Coronary artery (tissue), 2 donors: ENCODE measurements at regions not wholly inside any gene's neighbourhood (a gene's known extent, or its start where the extent isn't known, plus 50 kb on each side); places are given as distances from the start of the nearest gene placed in this dataset.

Experiments
- DNase-seq: peaks from one replicate; pipeline ENCODE4 v3.0.0-alpha.2; 2017; ENCODE audit warnings: low spot score
- H3K27ac ChIP-seq, 2 donors: fragments of 200-600 bp; sonication (generic); one replicate each; pipeline ENCODE4 v1.5.1; 2016 to 2019
- H3K4me3 ChIP-seq: fragments of 200-600 bp; sonication (generic); 2 replicates; pipeline ENCODE4 v1.5.1; 2016; ENCODE audit warnings: mild to moderate bottlenecking, moderate library complexity
- TF ChIP-seq, protein P1 (sequence below): fragments of 200-600 bp; sonication (generic); IDR thresholded peaks from one replicate; pipeline ENCODE4 v1.5.1; 2019; ENCODE audit warnings: antibody characterized with exemption

DNA sequence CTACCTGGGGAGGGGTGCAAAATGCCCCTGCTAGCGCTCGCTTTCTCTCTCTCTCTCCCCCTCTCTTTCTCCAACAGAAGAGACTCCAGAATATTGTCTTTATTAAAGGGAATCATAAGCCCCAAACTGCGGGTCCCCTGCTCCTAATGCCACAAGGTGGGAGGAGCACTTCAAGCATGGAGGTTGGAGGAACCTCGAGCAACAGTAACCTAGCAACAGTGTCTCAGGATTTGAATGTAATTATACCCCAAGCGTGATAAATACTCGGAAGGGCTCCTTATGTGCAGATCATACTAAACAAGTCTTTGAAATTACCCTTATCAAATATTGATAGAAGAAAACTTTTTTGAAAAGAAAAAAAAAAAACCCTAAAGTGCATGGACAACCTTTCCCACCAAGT lies 582.2 kb upstream of the PPP2R3A start:
- TF ChIP-seq, protein P1, sequence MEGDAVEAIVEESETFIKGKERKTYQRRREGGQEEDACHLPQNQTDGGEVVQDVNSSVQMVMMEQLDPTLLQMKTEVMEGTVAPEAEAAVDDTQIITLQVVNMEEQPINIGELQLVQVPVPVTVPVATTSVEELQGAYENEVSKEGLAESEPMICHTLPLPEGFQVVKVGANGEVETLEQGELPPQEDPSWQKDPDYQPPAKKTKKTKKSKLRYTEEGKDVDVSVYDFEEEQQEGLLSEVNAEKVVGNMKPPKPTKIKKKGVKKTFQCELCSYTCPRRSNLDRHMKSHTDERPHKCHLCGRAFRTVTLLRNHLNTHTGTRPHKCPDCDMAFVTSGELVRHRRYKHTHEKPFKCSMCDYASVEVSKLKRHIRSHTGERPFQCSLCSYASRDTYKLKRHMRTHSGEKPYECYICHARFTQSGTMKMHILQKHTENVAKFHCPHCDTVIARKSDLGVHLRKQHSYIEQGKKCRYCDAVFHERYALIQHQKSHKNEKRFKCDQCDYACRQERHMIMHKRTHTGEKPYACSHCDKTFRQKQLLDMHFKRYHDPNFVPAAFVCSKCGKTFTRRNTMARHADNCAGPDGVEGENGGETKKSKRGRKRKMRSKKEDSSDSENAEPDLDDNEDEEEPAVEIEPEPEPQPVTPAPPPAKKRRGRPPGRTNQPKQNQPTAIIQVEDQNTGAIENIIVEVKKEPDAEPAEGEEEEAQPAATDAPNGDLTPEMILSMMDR, result no peak
- DNase-seq, result no peak
- no peak overlapping the region for H3K27ac ChIP-seq
- H3K4me3 ChIP-seq, result no peak overlapping the region

DNA sequence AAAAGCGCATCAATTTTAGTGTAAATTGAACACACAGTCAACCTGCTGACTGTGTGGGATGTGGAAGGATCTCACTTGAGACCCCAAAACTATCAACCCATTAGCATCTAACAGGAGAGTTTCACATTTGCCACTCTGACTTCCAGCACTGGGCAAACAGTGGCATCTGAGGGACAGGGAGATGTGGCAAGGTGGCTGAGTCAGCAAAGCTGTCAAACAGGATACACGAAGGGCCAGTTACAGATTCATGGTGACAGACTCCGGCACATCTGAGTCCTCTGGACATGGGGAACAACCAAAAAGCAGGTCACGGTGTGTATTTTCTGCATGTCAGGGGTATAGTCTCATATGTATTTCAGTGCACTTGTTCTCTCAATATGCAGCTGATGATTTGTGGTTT lies 573.4 kb upstream of the PPP2R3A start:
- no peak for DNase-seq
- Histone ChIP-seq H3K27ac (no peak overlapping the region), H3K4me3 (no peak overlapping the region)
- TF ChIP-seq, protein P1, result no peak

- DNase-seq, result no peak
- Histone ChIP-seq H3K27ac (no peak overlapping the region), H3K4me3 (no peak overlapping the region)
- TF ChIP-seq, protein P1, result no peak
Observed at GRCh38 chr3:135393159-135393558, 572.4 kb upstream of the PPP2R3A start.

GRCh38 chr3:135393898-135394525 lies 571.5 kb upstream of the PPP2R3A start:
- Histone ChIP-seq H3K27ac (no peak overlapping the region), H3K4me3 (no peak overlapping the region)
- DNase-seq, result no peak
- TF ChIP-seq, protein P1, result no peak

- TF ChIP-seq, protein P1, result no peak
- Histone ChIP-seq H3K4me3 (no peak overlapping the region), H3K27ac (no peak overlapping the region)
- no peak for DNase-seq
Observed at GRCh38 chr3:135412475-135412874, 553.1 kb upstream of the PPP2R3A start.

DNA sequence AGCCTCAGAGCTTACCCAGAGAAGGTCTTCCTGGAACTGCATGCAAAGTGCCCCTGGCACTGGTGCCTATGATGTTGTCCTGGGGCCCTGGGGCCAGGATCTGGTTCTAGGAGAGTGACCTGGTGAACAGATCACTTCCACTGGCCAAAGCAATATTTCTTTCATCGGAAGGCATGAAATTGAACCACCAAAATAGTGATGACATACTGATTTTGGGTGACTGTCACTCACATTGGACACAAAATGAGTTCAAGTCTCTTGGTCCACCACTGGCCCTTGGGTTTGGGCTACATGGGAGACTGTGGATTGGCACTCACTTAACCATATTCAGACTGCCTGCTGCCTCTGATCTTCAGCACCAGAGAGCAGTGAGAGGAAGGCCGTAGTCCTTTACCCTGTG lies 549.3 kb upstream of the PPP2R3A start:
- TF ChIP-seq, protein P1, result no peak
- no peak overlapping the region for H3K27ac ChIP-seq
- DNase-seq, result no peak
- H3K4me3 ChIP-seq, result no peak overlapping the region

DNA sequence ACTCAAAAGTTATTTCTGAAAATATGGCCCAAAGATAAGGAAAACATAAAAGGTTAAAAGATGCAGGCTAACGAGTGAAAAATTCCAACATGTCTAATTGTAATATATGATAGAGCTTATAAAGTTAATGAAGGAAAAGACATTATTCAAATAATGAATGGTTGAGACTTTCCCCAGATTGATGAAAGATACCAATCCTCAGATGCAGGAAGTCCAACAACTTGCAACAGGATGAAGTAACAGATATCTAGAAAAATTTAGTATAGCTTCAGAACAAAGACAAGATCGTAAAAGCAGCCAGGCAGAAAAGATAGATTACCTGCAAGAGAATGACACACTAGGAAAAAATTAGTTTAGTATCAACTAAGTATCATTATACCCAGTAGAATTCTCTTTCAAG lies 546.4 kb upstream of the PPP2R3A start:
- TF ChIP-seq, protein P1, result no peak
- no peak overlapping the region for H3K4me3 ChIP-seq
- no peak overlapping the region for H3K27ac ChIP-seq
- no peak for DNase-seq
